K562 (cell line): ENCODE measurements at regions not wholly inside any gene's neighbourhood (a gene's known extent, or its start where the extent isn't known, plus 50 kb on each side); places are given as distances from the start of the nearest gene placed in this dataset.

Source experiments
- JUN ChIP-seq, 2 experiments: sonication (generic) in 1 of 2; formaldehyde crosslinking in 1 of 2; IDR thresholded peaks; 2 replicates each; pipeline versions ENCODE4 v1.6.1 to v1.8.0; 2012 to 2022; ENCODE audit warnings: borderline replicate concordance in 2 of 2, mild to moderate bottlenecking in 2 of 2, improper control_type of control experiment in 1 of 2, low read depth in 1 of 2, low read length in 1 of 2, missing genetic modification reagents in 1 of 2
- KAT8 ChIP-seq: fragments of 450-650 bp; IDR thresholded peaks from 2 replicates; pipeline ENCODE4 v1.6.1; 2016; ENCODE audit warnings: low read depth, mild to moderate bottlenecking
- PRPF4 ChIP-seq: fragments of 200-400 bp; formaldehyde crosslinking; IDR thresholded peaks from one replicate; pipeline ENCODE4 v1.6.1; 2017; ENCODE audit warnings: low read length, low read depth, mild to moderate bottlenecking; ENCODE audit not compliant: insufficient read depth, poor library complexity, severe bottlenecking
- SRF ChIP-seq, 2 experiments: fragments of 250-450, 450-650 bp in 1 of 2; sonication (Bioruptor Pico) in 1 of 2; sonication (generic) in 1 of 2; formaldehyde crosslinking; IDR thresholded peaks; 2 replicates each; pipeline versions ENCODE4 v1.5.0 to v1.5.1; 2020 to 2022; ENCODE audit warnings: mild to moderate bottlenecking in 1 of 2, missing genetic modification reagents in 1 of 2
- ZNF197 ChIP-seq: fragments of 200-800 bp; sonication (Bioruptor generic); IDR thresholded peaks from 2 replicates; pipeline ENCODE4 v1.6.1; 2016; ENCODE audit warnings: low read depth, missing genetic modification characterization, missing compliant biosample characterization
- TF ChIP-seq, protein P1 (sequence below), 2 experiments: fragments of 450-650 bp in 1 of 2; sonication (generic) in 1 of 2; formaldehyde crosslinking in 1 of 2; IDR thresholded peaks; 2 replicates each; pipeline versions ENCODE4 v1.7.1 to v1.9.0; 2016 to 2022; ENCODE audit warnings: inconsistent platforms in 1 of 2, mild to moderate bottlenecking in 1 of 2, missing genetic modification reagents in 1 of 2

GRCh38 chr10:90640756-90641155 lies 217.1 kb downstream of the HTR7 start (continued):
- no peak for TF ChIP-seq JUN (IDR thresholded peaks at IDR 0.05; ENCODE audit: borderline replicate concordance, low read depth, low read length)
- no peak for TF ChIP-seq JUN (CRISPR knock-in tag; IDR thresholded peaks at IDR 0.05; ENCODE audit: borderline replicate concordance)
- TF ChIP-seq ZNF197 (CRISPR knock-in tag) = no peak
- TF ChIP-seq PRPF4 = no peak
- TF ChIP-seq, protein P1, sequence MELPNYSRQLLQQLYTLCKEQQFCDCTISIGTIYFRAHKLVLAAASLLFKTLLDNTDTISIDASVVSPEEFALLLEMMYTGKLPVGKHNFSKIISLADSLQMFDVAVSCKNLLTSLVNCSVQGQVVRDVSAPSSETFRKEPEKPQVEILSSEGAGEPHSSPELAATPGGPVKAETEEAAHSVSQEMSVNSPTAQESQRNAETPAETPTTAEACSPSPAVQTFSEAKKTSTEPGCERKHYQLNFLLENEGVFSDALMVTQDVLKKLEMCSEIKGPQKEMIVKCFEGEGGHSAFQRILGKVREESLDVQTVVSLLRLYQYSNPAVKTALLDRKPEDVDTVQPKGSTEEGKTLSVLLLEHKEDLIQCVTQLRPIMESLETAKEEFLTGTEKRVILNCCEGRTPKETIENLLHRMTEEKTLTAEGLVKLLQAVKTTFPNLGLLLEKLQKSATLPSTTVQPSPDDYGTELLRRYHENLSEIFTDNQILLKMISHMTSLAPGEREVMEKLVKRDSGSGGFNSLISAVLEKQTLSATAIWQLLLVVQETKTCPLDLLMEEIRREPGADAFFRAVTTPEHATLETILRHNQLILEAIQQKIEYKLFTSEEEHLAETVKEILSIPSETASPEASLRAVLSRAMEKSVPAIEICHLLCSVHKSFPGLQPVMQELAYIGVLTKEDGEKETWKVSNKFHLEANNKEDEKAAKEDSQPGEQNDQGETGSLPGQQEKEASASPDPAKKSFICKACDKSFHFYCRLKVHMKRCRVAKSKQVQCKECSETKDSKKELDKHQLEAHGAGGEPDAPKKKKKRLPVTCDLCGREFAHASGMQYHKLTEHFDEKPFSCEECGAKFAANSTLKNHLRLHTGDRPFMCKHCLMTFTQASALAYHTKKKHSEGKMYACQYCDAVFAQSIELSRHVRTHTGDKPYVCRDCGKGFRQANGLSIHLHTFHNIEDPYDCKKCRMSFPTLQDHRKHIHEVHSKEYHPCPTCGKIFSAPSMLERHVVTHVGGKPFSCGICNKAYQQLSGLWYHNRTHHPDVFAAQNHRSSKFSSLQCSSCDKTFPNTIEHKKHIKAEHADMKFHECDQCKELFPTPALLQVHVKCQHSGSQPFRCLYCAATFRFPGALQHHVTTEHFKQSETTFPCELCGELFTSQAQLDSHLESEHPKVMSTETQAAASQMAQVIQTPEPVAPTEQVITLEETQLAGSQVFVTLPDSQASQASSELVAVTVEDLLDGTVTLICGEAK (IDR thresholded peaks at IDR 0.05) = no peak
- TF ChIP-seq, protein P1 (CRISPR knock-in tag; IDR thresholded peaks at IDR 0.05) = no peak
- TF ChIP-seq KAT8 = no peak
- TF ChIP-seq SRF (CRISPR knock-in tag; IDR thresholded peaks at IDR 0.05) = no peak
